GM21447 (cell line): ENCODE measurements at regions not wholly inside any gene's neighbourhood (a gene's known extent, or its start where the extent isn't known, plus 50 kb on each side); places are given as distances from the start of the nearest gene placed in this dataset.
"Not testable (repeated sequence)": the region's sequence is repeated elsewhere in the genome, so short reads cannot be mapped to it uniquely, and the experiment has no call there.

Experiments used
- ATAC-seq: cut with Tn5 transposase; IDR thresholded peaks from one replicate; pipeline ENCODE4 v1.9.1; 2021; ENCODE audit not compliant: unreplicated experiment

DNA sequence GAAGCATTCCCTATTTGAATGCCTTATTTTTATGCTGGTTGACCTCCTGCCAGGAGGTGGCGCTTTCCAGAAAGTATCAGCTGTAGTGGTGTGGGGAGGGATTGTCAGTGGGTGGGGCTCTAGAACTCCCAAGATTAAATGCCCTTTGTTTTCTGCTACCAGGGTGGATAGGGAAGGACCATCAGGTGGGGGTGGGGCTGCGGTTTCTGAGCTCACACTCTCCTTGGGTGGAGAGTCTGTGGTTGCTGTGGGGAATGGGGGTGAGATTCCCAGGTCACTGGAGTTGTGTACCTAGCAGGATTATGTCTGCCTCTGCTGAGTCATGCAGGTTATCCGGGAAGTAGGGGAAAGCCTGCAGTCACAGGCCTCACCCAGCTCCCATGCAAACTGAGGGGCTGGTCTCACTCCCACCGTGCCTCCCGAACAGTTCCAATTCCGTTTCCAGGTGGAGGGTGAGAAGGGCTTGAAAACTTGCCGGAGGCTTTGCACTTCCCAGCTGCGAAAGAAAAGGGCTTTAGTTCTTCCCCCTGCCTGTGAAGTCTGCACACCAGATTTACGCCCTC is 68.3 kb downstream of the ALG10B start:
- no peak for ATAC-seq

DNA sequence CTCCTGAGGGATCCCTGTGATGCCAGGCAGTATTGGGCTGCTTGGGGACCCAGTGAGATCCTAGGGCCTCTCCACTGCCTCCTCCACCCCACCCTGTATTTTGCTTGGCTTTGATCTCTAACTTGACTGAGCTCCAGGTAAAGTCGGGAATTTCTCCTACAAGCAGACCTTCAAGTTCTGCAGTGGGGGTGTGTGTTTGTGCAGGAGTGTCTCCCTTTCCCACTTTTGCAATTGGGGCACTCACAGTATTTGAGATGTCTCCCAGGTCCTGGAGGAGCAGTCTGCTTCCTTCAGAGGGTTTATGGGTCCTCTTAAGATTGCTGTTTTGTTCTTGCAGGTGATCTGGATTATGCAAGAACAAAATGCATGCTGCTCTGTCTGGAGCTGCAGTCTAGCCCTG is 68.9 kb downstream of the ALG10B start:
- no peak for ATAC-seq

DNA sequence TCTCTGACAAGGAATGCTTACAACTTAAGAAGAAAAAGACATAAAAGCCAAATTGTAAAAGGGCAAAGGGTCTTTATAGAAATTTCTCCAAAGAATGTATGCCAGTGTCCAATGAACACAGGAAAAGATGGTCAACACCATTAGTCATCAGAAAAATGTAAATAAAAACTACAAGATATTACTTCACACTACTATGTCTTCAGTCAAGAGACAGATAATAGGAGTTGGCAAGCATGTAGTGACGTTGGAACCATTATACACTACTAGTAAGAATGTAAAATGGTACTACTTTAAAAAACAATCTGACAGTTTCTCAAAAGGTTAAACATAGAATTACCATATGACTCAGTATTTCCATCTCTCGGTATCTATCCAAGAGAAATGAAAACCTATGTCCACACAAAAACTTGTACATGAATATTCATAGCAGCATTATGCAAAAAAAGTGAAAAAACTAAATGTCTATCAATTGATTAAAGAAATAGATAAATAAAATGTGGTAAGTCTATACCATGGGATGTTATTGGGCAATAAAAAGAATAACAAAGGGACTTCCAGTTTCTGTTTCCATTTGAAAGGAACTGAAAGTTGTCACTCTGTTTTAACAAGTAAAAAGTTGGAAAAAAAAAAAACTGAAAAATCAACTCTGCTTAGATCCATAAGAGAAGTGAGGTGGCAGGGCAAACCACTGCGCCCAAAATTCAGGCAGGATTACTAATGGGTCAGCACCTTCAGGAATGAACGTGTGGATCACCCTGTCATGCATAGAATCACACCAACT is 69.8 kb downstream of the ALG10B start:
- peak; percentile 67 for ATAC-seq

DNA sequence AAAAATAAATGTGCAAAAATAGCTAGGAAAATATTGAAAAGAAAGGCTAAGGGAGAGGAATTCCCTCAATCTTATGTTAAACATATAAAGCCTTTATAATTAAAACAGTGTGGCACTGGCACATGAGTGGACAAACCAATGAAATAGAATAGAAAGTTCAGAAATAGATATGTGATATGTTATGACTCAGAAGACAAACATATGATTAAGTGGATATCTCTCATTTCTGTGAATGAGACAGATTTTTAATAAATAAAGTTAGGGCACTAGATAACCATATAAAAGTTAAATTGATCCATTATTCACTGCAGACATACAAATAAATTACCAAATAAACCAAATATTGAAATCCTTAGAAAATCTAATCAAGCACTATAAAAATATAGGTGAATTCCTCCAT is 73.0 kb downstream of the ALG10B start:
- ATAC-seq, result no peak

DNA sequence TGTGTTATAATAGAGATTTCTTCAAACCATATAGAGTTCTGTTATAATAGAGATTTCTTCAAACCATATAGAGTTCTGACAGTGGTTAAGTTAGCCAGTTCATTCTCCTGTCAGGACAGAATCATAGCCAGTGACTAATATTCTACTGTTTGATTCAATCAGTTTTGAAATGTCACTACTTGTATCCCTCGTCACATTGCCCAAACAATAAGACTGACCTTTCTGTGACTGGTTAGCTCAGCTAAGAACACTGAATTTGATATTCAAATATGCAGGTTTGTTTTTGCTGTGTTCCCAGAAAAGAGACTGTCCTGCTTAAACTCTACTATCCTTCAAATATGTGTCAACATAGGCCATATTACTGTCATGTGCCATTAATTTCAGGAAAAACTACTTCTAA is 74.4 kb downstream of the ALG10B start:
- ATAC-seq, result no peak

DNA sequence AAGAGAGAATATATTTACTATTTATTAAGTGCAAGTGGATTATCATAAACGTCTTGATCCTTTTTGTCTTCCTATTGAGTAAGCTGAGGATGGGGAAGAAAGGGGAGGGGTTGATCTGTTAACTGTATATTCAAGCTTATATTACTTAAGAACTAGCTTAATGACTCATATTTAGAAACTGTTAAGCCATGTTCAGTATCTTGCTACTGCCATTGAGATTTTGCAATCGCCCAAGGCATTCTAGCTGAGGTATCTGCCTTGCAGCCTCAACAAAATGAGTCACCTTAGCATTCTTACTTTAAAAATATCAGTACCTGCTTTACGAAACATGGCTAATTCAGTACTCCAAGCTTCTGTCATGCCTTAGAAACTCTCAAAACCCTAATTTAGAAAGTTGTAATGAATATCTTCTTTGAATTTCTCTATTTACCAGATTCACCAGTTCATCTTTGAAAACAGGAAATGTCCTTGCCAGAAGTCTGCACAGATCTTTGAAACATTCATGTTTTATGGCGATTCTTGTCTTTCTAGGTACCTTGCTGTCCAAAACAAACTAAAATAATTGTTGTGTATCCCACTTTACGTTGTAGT is 76.1 kb downstream of the ALG10B start:
- no peak for ATAC-seq

DNA sequence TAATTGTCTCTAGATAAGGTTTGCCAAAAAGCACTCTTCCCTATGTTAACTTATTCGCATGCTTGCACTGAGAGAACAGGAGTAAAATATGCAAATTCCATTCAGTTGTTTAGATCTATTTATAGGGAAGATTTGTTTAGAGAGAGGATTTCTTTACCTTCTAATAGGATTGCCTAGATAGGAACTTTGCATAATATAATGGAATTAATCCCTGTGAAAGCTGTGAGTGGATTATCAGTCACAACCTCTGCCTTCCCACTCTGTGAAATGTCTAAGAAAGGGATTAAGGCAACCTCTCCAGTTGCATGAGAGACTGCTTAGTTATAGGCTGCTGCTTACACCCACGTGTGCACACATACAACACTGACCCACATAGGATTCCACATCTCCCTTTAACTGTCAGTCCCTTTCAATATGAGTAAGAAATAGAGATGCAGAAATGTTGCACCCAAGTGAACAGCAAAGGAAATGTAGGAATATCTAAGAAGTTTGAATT is 83.2 kb downstream of the ALG10B start:
- ATAC-seq, result no peak

DNA sequence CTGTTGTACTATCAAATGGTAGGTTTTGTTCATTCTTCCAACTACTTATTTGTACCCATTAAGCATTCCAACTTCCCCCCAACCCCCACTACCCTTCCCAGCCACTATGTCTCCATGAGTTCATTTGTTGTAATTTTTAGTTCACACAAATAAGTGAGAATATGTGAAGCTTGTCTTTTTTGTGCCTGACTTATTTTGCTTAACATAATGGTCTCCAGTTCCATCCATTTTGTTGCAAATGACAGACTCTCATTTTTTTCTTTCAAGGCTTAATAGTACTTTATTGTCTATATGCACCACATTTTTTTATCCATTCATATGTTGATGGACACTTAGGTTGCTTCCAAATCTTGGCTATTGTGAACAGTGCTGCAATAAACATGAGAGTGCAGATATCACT is 86.2 kb downstream of the ALG10B start:
- ATAC-seq, result no peak

DNA sequence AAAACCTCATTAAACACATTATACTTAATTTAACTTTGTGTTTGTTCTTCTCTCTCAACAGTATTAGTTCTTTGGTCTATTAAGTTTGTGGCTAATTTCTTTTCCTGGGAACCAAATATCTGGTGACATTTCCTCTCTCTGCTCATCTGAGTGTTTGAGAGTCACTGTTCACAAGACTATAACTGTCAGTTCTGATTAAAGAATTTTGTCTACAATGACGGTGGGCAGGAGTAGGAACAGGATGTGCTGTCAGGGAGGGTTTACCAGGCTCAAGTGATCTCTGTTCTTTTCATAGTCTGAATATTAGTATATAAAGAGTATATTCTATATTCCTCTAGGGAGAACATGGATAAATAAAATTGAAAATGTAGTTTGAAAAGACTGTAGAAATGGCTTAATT is 92.9 kb downstream of the ALG10B start:
- no peak for ATAC-seq

DNA sequence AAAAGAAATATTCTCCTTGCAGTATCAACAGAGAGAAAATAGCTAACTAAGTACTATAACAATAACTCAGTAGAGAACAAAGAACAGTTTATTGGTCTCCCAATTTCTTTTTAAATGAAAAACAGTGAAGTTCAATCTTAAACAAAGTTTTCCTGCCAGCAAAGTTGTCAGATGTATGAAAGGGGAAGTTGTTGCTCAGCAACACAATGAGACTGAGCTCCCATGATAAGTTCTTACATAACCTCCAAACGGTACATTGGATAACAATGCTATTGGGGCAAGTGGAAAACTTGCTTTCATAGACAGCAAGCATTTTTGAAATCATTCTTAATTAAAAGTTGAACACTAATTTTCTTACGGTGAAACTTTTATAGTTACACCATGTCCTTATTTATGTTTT is 94.9 kb downstream of the ALG10B start:
- no peak for ATAC-seq

DNA sequence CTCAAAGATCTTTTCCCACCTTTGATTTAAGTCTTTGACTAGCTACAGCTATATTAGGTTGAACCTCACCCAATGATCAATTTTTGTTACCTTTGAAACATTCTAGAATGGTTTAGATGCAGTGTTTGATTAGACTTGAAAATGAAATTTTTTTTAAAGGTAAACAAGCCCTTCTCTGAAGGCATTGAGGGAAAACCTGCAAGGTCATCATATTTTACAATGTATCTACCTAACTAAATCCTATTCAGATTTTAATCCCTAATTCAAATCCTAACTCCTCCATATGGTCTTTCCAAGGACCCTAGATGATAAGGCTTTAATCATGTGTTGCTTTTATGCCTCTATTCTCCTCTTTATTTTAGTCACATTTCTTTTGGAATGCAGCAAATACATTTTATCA is 95.4 kb downstream of the ALG10B start:
- ATAC-seq, result no peak

DNA sequence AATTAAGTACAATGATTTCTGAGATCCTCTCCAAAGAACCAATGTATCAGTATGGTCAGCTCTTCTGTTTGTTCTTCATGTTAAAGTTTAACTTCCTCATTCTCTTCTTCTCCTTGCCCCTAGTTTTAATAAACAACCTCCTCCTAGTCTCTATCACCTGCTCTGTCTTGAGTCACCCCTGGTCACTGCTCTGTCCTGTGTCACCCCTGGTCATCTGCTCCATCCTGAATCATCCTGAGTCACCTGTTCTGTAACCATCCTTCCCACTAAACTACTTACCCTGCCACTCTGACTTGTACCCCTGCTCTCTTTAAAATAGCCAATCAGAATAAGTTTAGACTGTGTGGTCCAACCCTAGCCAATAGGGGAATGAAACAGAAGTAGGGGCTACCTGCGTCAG is 100.5 kb downstream of the ALG10B start:
- ATAC-seq, result no peak

DNA sequence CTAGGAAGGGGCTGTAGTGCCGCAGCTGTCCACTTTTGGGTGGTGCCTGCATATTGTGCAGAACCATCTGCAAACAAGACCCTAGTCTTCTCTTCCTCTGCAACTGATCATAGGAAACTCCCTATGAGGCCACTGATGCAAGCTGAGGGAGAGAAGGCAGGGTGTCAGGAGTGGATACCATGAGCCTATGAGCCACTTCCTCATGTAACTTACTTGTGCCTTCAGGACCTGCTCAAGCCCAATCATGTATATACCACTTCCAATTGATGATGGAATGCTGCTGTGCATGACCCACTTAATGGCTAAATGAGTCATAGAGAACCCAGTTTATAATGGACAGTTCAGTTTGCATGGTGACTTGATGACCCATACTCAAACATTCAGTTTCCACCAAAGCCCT is 107.9 kb downstream of the ALG10B start:
- ATAC-seq, result no peak

DNA sequence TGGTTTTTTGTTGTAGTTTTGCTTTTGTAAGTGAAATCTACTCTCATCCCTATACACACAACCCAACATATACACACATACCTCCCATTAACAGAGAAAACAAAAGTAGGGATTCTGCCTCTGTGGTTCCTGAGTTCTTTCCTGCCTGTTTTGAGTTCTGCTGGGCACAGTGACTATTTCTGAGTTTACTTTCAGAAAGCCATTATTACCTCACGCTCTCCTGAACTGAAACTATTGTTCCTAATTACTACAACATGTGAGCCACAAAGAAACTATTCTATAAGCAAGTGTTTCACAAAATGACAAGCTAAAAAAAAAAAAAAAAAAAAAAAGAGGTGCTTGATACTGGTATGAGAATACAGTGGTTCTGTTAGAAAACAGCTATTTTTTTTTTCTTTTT is 110.9 kb downstream of the ALG10B start:
- ATAC-seq, result no peak

DNA sequence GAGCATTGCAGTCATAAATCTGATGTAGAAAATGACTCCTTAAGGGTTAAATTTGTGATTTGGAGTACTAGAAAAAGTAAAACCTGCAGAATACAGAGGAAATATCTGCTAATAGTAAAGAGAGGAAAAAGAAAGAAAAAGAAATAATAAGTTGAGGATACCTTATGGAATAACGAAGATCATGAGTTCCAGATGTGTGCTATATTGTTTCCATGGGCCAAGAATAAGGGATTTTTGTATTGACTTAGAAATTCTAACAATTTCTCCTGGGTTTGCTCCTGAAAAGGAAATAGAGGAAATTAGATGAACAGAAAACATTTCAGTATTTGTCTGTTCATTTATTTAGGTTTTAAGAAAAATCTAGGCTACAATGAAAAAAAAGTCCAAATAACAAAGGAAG is 115.3 kb downstream of the ALG10B start:
- ATAC-seq, result no peak

DNA sequence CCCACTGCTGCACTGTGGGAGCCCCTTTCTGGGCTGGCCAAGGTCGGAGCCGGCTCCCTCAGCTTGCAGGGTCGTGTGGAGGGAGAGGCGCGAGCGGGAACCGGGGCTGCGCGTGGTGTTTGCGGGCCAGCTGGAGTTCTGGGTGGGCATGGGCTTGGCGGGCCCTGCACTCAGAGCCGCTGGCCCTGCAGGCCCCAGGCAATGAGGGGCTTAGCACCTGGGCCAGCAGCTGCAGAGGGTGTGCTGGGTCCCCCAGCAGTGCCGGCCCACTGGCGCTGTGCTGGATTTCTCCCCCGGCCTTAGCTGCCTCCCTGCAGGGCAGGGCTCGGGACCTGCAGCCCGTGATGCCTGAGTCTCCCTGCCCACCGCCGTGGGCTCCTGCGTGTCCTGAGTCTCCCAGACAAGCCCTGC is 125.3 kb downstream of the ALG10B start:
- ATAC-seq, result not testable (repeated sequence)

DNA sequence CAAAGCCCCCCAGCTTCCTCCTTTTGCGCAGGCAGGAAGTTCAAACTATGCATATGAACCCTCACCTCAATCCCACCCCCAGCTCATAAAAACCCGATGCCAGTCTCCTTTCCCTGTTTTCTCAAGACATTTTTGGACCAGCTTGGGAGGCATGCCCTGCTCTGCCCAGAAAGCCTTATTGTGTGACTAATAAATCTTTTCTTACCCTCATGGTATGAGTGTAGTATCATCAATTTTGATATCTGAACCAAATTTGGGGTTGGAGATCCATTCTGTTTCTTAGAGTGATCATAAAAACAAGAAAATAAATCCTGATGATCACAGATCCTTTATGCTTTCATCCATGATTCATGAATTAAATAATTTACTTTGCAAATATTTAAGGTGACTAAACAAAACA is 128.5 kb downstream of the ALG10B start:
- ATAC-seq, result no peak

DNA sequence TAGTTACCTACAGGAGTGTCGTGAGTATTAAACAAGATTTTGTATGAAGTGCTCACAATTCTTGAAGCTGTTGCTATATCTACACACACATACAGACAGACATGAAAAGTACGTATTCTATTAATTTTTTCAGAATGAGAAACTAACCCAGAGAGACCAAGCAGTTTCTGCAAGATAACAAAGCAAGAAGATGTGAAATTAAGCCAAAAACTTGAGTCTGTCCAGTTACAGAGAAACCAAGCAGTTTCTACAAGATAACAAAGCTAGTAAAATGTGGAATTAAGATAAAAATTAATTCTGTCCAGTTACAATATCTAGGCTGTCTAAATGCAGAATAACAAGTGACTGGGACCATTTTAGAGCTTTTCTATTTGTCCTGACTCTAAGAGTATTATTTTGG is 132.4 kb downstream of the ALG10B start:
- no peak for ATAC-seq

DNA sequence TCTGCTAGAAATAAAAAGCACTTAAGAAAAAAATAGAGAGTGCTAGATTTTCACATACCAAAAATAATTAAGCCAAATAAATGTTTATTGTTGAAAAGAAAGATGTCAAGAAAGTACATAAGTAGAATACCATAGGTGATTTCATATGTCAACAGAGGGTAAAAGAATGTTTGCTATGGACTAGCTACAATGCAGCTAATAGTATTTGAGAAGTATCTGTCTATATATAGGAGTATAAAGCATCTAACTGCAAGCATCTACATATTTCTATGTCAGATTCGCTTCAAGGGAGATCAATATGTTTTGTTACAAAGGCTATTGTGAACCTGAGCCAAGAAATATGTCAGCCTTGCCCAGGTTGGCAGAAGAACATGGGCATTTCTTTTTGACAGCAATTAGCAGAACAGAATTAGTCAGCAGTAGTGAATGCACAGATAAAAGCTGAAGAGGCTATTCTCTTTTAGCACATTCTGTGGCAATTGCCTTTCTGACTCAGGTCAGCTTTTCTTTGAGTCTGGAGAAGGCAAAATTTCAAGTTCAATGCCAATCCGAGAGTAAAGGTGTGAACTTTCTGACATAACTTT is 140.1 kb downstream of the ALG10B start:
- no peak for ATAC-seq

DNA sequence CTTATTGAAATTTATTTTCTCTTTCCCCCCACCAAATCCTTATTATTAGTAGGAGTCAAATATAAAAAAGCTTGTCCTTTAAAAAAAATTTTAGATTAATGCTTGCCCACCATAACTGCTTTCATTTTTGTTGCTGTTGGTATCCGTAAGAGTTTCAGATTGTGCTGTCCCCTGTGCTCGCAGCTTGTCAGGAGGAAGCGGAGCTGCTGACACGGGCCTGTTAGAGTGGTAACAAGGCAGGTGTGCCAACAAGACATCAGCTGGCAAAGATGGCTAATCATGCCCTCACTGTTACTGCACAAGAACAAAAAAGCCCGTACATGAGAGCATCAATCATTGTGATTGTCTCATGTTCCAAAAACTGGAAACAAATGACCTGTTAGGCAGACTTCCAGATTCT is 148.4 kb downstream of the ALG10B start:
- ATAC-seq, result no peak

DNA sequence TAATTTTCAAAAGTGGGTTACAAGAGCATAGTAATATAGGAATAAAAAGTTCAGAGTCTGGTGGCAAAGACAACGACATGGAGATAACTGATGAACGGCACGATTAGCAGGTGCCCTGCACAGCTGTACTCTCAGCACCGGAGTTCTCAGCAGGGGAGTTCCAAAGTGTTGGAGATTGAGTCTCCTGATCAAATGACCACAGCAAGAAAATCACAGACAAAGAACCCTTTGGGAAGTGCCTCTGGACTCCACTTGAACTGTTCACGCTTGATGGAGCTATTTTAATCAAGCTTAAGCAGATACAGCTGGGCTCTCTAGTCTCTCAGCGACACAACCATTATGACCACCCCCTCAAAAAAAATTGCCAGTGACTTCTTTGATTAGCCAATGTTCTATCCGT is 153.1 kb downstream of the ALG10B start:
- ATAC-seq, result no peak
